HCT116 (cell line): ENCODE measurements at regions not wholly inside any gene's neighbourhood (a gene's known extent, or its start where the extent isn't known, plus 50 kb on each side); places are given as distances from the start of the nearest gene placed in this dataset.

ENCODE experiments used
- EGR1 ChIP-seq: IDR thresholded peaks from 2 replicates; pipeline ENCODE4 v1.6.1; 2012; ENCODE audit warnings: low read depth
- EZH2 ChIP-seq: fragments of 200-600 bp; sonication (generic); IDR thresholded peaks from 2 replicates; pipeline ENCODE4 v1.6.1; 2017; ENCODE audit warnings: antibody characterized with exemption, mixed run types
- POLR2A ChIP-seq: IDR thresholded peaks from 2 replicates; pipeline ENCODE4 v1.7.0; 2011; ENCODE audit warnings: borderline replicate concordance; ENCODE audit not compliant: insufficient read depth, insufficient read length; ENCODE audit errors: extremely low read depth
- POLR2AphosphoS5 ChIP-seq: IDR thresholded peaks from 2 replicates; pipeline ENCODE4 v1.6.1; 2011; ENCODE audit warnings: mild to moderate bottlenecking, low read depth, low read length, moderate library complexity
- TF ChIP-seq, protein P1 (sequence below), 3 experiments: fragments of 200-600 bp in 1 of 3; sonication (generic) in 1 of 3; IDR thresholded peaks in 2 of 3; conservative IDR thresholded peaks in 1 of 3; 2 replicates each; pipeline ENCODE4 v1.5.1; 2012 to 2017; ENCODE audit warnings: low read depth in 2 of 3, low read length in 2 of 3, antibody characterized with exemption in 1 of 3, borderline replicate concordance in 1 of 3, control low read depth in 1 of 3, mild to moderate bottlenecking in 1 of 3, mixed read lengths in 1 of 3, mixed run types in 1 of 3, moderate library complexity in 1 of 3; ENCODE audit not compliant: insufficient read depth in 1 of 3

DNA sequence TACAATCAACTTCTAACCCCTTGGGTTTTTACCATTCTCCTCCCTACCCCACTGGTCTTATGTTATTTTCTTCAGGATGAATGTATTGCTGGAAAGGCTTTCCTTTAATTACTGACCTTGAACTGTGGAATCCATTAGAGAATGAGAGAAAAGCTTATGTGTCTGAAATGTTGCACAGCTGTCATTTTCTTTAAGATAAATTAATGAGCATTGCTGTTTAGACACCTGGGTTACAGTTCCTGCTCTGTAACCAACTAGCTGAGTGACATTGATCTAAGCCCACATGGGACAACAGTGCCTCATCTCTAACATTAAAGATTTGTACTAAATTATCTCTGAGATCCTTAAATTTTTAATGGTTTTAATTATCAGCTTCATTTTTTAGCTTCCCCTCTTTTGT lies 507.0 kb downstream of the TAF11L14 start:
- TF ChIP-seq, protein P1, sequence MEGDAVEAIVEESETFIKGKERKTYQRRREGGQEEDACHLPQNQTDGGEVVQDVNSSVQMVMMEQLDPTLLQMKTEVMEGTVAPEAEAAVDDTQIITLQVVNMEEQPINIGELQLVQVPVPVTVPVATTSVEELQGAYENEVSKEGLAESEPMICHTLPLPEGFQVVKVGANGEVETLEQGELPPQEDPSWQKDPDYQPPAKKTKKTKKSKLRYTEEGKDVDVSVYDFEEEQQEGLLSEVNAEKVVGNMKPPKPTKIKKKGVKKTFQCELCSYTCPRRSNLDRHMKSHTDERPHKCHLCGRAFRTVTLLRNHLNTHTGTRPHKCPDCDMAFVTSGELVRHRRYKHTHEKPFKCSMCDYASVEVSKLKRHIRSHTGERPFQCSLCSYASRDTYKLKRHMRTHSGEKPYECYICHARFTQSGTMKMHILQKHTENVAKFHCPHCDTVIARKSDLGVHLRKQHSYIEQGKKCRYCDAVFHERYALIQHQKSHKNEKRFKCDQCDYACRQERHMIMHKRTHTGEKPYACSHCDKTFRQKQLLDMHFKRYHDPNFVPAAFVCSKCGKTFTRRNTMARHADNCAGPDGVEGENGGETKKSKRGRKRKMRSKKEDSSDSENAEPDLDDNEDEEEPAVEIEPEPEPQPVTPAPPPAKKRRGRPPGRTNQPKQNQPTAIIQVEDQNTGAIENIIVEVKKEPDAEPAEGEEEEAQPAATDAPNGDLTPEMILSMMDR (IDR thresholded peaks at IDR 0.05 in 2 of 3, conservative IDR thresholded peaks at IDR 0.05 in 1 of 3; ENCODE audit: borderline replicate concordance in 1 of 3, insufficient read depth in 1 of 3, low read depth in 2 of 3, low read length in 2 of 3), result no peak
- TF ChIP-seq EZH2, result no peak
- no peak for TF ChIP-seq POLR2AphosphoS5
- TF ChIP-seq EGR1, result no peak
- no peak for TF ChIP-seq POLR2A
